NCI-H1694 treated with DMSO at 0.1 percent for 48 hours (cell line): ENCODE measurements at regions not wholly inside any gene's neighbourhood (a gene's known extent, or its start where the extent isn't known, plus 50 kb on each side); places are given as distances from the start of the nearest gene placed in this dataset.
"Not testable (repeated sequence)": the region's sequence is repeated elsewhere in the genome, so short reads cannot be mapped to it uniquely, and the experiment has no call there.

Source experiments
- DNase-seq: peaks from one replicate; lab custom pipeline; 2025; lab: John Stamatoyannopoulos, UW

DNA sequence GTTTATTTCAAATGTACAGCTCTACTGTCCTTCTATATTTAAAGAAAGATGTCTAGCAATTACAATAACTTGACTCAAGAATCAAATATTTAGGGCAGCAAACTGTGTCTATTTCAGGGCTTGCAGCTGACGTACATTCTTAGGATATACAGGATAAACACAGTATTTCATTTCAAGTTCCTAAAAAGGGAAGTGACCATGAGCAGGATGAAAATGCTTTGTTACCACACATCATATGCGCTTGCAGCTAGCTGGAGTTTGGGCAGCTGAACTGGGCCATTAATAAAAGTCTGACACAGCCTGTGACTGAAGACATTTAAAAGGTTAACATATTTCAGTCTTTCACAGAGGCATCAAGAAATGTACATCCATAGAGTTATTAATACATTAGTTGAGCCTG, 264.6 kb upstream of the TRIB2 start:
- no peak for DNase-seq

DNA sequence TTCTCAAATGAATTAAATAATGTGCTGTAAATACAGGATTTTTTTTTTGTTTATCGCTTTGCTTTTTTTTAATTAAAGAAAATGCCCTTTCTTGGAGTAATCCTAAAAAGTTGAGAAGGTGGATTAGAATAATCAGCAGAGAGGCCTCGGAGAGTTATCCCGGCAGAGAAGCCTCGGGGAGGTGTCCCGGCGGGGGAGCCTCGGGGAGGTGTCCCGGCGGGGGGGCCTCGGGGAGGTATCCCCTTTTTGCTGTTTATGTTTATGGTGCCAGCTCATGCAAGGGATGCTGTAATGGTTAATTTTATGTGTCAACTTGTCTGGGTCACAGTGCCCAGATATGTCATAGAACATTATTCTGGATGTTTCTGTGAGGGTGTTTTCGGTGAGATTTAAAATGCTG, 263.0 kb upstream of the TRIB2 start:
- DNase-seq: no peak

DNA sequence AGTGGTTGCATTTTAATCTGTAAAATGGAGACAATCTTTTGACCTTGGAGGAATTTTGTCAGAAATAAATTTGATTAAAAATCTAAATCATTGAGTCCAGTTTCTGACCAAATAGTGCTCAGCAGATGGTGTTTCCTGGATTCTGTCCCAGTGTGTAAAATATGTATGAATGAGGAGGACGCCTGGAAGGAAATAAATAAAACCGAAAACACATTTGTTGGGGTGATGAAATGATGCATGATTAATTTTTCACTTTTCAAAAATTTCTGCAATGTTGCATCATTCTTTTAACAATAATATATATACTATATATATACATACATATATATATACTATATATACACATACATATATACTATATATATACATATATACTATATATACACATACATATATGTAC, 261.1 kb upstream of the TRIB2 start:
- no peak for DNase-seq

DNA sequence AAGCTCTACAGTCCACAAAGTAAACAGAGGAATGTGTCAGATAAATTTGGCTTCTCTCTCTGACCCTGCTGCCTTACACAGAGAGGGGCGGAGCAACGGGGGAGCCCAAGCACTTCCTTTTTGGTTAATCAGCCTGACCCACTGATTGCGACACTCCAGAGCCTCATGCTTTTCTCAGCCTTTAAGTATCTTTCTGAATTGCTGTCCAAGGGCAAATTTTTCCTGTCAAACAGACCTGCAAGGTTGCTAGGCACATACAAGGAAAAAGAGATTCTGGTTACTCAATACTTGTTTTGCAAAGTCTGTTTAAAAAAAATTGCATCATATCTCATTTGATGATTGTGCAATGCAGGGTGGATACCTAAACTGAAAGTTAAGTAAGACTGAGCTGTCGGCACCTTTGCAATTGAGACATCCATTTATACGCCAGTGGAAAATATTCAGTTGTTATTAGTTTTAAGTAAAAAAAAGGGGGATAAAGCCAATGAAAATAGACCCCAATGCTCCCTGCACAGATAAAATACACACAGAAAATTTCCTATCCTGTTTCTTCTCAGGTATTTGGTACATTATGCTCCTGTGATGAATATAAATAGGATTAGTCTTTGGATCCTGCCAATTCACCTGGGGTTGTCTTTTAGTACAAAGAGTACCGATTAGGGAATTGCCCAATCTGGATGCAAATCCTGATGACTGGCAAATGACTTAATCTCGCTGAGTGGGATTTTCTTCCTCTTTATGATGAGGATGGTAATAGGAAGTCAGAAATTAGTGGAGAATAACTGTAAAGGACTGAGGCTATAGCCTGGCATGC, 260.2 kb upstream of the TRIB2 start:
- DNase-seq: peak; percentile 31

DNA sequence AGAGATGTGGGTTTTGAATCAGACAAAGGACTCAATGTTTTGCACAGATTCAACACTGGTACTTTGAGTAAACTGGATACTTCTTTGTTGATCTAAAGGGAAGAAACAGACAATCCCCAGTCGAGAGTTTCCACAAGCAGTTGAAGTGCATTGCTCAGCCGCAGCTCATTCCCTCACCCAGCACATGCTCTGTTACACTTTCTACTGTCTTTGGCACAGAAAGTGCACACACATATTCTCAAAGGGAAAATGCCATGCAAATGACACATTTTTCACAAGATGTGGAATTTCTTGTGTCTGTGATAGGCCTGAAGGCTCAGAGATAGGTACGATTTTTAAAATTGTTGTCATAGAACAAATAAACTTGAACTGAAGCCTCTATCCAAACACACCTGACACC, 258.9 kb upstream of the TRIB2 start:
- no peak for DNase-seq

DNA sequence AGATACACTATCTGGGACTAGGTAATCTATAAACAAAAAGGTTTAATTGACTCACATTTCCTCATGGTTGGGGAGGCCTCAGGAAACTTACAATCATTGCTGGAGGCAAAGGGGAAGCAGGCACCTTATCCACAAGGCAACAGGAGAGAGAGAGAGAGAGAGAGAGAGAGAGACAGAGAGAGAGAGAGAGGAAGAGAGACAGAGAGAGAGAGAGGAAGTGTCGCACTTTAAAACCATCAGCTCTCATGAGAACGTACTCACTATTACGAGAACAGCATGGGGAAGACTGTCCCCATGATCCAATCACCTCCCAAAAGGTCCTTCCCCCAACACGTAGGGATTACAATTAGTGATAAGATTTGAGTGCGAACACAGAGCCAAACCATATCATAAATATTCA, 253.5 kb upstream of the TRIB2 start:
- no peak for DNase-seq

DNA sequence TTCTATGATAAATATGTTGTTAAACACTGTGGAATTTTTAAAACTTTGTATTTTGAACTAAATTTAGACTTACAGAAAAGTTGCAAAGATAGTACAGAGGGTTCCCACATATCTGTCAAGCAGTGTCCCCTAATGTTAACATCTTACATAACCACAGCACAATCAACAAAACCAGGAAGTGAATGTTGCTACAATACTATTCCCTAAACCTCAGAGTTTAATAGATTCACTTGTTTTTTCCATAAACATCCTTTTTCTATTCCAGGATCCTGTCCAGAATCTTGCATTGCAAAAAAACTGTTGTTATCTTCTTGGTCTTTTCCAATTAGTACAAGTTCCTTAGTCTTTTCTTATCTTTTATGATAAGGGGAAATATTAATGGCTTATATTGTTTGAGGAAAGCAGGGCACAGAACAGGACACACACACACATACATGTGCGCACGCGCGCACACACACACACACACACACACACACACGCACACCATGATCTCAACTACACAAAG, 251.1 kb upstream of the TRIB2 start:
- DNase-seq: no peak

DNA sequence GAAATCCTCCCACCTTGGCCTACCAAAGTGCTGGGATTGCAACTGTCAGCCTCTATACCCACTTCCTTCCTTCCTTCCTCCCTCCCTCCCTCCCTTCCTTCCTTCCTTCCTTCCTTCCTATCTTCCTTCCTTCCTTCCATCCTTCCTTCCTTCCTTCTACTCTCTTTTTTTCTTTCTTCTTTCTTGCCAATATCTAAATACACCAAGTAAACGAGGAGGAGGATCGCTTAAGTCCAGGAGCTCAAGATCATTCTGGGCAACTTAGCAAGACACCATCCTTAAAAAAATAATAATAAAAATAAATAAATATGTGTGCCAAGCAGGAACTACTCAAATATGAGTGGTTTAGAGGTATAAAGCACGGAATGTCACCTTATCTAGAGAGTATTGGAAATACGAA, 249.4 kb upstream of the TRIB2 start:
- DNase-seq: no peak

DNA sequence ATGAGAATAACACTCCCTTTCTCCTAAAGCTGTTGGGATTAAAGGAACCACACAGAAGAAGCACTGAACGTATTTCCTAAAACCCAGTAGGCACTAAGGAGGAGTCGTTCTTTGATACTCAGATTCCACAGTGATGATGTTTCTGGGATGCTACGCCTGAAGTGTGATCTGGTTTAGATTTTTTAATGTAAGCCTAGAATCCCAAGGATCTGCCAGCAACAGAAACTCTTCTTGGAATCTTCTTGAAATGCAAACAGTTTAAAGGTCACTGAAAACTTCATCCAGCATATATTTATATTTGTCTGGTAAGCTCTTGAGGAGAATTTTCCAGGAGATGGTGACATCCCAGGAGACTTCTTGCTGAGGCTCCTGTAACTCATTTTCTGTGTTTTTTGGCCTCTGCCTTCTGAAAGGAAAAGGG, 247.6 kb upstream of the TRIB2 start:
- DNase-seq: no peak

DNA sequence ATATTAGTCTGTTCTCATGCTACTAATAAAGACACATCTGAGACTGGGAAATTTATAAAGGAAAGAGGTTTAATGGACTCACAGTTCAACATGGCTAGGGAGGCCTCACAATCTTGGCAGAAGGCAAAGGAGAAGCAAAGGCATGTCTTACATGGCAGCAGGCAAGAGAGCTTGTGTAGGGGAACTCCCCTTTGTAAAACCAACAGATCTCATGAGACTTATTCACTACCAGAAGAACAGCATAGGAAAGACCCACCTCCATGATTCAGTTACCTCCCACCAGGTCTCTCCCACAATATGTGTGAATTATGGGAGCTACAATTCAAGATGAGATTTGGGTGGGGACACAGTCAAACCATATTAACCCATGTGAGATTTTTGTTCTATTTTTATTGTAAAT, 244.5 kb upstream of the TRIB2 start:
- DNase-seq: not testable (repeated sequence)

DNA sequence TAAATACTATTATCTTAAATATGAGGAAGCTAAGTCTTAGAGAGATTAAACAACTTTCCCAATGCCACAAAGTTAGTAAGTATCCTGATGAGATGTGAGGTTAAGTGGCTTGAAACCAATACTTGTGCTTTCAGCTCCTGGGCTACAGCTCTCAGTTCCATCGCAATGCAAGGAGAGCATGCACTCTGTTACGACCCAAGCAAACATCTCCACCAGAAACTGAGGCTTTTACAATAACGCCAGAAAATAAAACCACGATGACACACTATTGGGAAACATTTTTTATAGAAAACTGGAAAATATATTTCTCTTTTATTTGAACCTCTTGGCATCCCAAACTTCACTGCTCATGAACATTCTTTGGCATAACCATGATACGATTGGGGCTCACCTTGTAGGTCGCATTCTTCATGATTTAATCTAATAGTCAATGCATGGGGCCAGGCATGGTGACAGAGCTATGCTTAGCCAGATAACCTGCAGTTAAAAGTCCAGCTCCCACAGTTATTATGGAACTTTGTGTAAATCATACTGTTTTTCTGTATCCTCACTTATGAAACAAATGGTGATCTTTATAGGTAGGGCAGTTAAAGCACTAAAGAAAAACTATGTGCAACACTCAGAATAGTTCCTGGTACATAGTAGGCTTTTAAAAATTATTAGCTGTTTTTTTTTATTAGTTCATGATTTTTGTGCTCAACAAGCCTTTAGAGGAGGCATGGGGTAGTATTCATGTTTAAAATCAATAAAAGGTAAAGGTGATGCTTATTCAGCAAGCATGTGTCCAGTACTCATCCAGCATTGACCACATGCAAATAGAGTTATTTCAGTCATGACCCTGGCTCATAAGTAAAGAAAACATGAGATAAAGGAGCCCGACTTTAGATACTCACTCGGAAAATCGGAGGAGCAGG, 238.3 kb upstream of the TRIB2 start:
- DNase-seq: no peak

DNA sequence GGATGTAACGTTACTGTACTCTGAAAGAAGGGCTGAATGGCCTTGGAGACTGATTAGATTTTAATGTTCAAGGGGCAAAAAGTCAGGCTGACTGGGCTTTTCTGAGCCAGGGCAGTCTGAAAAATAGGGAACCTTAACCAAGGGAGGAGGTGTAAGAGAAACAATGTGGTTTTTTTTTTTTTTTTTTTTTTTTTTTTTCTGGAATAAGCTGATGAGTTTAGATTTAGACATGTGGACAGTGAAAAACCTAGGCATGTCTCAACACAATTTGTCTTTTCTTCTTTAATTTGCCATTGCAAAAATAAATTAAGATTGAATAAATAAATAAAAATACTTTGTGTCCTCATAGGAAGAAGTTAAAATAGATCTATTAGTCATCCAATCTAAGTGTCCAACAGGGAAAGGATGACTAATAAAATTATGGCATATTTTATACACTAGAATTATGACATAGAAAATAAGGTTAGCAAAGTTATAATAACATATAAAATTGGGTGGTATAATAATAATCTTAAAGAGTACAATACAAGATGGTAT, 237.6 kb upstream of the TRIB2 start:
- DNase-seq: no peak

DNA sequence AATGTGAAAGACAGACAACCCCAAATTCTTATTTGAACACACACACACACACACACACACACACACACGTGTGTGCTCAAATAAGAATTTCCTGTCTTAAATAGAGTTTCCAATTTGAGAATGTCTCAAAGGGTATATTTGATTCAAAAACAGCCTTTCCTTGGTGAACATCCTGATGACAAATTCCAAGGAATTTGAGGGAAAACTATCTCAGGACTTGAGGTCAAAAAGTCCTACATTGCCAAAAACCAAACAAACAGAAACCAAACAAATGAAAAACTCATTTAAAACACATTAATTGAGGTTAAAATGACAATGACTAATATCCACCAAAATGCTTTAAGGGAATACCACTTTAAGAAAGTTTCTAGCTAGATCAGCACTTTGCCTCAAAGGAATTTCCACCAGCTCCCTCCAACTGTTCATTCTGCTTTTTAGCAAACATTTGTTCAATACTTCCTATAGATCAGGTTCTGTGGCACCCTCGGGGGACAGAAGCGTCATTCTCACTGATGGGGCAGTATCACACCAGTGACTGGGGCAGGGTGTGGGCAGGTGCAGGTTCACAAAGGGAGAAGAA, 232.1 kb upstream of the TRIB2 start:
- DNase-seq: no peak

DNA sequence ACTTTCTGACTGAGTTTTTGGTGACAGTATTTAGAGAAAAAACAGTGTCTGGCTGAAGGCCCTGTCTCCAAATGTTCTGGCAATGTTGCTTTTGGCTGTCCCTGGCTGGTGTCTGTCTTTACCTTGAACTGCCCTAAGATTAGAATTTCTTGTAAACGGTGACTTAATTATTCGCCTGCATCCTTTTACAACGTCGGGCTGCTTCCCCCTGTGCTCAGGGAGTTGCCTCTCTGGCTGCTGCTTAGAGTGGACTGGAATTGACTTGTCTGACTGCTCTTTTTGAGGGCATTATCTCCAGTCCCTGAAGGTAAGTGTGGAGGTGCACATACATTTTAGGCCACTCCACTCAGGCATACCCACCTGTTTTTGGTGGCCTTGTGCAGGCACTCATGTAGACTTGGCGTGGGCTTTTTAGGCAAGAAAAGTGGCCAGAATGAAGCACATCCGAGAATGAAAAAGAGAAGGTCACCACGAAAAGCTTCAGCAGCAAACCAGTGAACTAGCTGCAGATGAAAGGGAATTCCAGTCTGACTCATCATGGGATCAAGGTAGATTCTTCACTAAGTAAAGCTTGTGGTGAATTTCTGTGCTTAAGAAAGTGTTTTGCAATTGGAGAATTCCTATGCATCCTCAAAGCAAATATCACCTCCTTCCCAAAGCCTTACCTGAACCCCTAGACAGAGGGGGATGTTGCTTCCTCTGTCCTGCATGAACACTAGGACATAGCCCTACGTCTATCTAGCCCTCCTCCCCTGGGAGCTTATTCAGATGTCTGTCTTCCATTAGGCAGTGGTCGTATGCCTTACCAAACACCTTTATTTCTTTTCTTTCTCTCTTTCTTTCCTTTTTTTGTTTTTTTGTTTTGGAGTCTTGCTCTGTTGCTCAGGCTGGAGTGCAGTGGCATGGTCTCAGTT, 230.3 kb upstream of the TRIB2 start:
- no peak for DNase-seq

DNA sequence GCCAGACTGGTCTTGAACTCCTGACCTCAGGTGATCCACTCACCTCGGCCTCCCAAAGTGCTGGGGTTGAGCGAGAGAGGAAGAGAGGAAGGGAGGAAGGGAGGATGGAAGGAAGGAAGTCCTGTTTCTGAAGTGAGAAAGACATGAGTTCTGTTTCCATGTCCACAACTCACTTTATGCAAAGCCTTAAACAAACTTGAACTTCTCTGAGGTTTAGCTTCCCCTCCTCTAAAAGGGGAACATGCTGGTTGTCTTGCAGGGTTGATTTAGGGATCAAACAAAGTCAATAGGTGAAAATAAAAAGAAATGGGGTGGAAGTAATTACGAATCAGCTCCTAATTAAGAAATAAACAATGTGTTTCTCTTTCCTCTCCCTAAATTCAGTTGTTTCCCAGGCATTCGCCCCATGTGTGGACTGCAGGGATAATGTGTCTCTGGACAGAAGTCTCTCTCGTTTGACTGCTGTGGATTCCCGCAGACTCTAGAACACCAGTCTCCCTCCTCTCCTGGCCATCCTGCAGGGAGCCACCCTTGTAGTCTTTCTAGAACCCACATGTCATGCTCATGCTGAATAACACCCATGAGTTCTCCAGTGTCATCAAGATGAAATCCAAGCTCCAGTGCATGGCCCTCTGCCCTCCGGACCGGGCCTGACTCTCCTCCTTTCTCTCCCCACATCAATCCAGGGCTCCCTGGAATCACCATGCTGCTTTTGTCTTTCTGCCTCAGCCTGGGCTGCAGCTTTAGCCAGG, 229.3 kb upstream of the TRIB2 start:
- no peak for DNase-seq

DNA sequence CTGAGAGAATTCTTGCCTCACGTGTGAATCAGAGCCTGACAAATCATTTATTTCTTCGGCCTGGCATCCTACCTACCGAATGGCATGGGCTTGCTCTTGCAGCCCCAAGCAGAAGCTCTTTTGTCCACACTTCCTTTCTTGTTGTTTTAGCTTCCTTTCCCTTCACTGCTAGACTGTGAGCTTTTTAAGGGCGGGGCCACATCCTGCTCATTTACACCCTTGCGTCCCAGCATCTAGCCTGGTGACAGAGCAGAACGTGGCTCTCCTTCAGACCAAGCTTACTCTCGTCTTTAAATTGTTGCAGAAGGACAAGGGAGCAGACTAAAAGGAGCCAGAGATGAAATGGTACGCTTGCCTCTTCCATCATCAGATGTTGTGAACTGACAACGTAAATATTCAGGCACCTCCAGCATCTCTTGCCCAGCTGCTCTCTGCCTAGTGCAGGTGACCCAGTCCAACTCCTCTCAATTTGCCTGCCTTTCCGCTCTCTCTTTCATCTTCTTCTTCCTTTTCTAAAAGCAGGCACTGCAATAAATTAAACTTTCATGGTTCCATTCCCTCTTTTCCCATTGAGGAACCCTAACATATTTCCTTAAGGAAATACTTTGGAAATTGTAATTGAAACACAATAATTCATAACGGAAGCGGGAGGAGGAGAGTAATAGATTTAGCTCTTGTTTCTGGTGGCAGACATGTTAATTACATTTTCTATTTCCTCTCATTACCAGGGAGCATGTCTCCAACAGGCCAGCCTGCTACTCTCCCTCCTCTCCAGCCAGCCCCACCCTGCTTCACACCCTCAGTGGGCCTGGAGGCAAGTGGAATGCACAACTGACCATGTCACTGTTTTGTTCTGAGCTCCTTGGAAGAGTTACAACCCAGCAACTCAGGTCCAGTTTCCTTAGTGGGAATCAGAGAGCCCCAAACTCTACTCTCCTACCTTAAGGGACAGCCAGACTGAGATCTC, 228.1 kb upstream of the TRIB2 start:
- DNase-seq: no peak

DNA sequence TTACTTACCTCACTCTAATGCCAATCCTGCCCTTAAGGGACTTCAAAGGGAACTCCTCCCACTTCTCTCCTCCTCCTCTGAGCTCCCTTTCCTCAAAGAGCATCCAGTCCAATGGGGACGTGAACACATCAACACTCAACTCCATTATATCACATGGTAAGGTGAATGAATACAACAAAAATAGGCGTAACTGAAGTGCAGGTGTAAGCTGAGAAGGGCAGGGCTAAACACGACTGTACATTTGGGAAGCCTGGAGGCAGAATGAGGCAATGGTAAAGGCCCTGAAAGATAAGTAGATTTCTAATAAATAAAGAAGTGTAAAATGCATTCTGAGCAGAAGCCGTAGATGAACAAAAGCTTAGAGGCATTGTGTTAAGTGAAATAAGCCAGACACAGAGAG, 226.1 kb upstream of the TRIB2 start:
- no peak for DNase-seq

DNA sequence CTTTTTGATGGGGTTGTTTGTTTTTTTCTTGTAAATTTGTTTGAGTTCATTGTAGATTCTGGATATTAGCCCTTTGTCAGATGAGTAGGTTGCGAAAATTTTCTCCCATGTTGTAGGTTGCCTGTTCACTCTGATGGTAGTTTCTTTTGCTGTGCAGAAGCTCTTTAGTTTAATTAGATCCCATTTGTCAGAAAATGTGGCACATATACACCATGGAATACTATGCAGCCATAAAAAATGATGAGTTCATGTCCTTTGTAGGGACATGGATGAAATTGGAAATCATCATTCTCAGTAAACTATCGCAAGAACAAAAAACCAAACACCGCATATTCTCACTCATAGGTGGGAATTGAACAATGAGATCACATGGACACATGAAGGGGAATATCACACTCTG, 224.4 kb upstream of the TRIB2 start:
- not testable (repeated sequence) for DNase-seq

DNA sequence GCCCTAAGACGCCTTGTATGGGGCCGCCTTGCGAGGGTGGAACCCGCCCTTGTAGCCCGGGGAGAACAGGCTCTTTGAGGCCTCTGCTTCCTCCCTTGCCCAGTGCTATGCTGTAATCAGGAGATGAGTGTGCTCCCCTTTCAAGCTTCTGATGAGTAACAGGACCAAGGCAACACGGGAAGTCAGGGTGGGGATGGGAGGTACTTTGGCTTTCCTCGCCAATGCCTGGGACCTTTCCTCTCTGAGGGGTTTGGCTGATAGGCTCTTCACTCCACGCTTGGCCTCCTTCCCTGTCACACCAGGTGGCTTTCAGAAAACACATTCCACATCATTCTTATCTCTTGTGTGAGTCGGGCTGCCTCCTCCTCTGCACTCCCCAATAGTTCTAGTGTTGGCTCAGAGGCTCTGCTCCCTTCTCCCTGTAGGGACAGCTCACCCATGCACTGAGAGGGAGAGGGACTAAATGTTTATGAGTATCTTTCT, 223.7 kb upstream of the TRIB2 start:
- DNase-seq: no peak
